Sciatic nerve (tissue), 2 donors: ENCODE measurements at regions not wholly inside any gene's neighbourhood (a gene's known extent, or its start where the extent isn't known, plus 50 kb on each side); places are given as distances from the start of the nearest gene placed in this dataset.
A peak's percentile ranks its signal among the peaks of the same experiment; 100 is the strongest.
"Not testable (repeated sequence)": the region's sequence is repeated elsewhere in the genome, so short reads cannot be mapped to it uniquely, and the experiment has no call there.

ENCODE experiments used
- ATAC-seq: fragments of 200-7000 bp; cut with Tn5 transposase; one replicate; pipeline ENCODE4 v1.9.1; 2020; ENCODE audit warnings: mild to moderate bottlenecking, moderate library complexity
- DNase-seq: peaks from one replicate; pipeline ENCODE4 v3.0.0-alpha.2; 2020; ENCODE audit warnings: low spot score
- intact Hi-C: fragments of 100-400 bp; cut with DNase I; formaldehyde crosslinking; loops from one replicate; pipeline ENCODE4 v1.14.2; 2022
- donor health status: DM: no; HTN: no; CAD: no.
- donor health status: DM: no; HTN: no; CAD: no.

DNA sequence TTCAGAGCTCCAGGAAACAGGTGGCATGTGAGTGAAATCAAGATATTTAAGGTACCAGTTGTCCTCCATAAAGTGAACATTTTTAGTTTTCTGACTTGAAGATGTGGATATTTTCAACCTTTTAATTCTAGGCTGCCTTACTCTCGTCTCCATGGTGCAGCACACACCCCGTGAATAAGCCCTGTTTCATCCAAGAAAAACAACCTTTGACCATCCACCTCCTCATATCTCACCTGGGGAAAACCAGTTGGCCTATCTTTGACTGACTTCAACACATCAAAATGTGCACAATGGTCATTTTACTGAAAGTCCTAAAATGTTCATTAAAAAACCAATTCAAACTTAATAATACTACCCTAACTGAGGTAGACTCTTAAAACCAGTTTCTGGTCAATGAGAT is 73.8 kb upstream of the CD2AP start:
- intact Hi-C loops = no loop called here
- DNase-seq (no peak), ATAC-seq (no peak)

DNA sequence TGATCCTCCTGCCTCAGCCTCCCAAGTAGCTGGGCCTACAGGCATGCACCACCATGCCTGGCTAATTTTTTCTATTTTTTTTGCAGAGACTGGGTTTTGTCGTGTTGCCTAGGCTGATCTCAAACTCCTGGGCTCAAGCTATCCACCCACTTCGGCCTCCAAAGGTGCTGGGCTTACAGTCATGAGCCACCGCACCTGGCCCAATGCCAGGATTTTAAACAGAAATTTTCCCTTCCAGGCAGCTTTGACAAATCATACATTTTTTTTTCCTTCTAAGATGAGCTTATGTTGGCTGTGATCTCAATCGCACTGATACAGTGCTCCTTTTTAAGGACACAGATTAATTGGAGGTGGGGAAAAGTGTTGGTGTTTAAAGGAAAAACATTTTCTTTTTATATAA is 73.2 kb upstream of the CD2AP start:
- intact Hi-C loops = no loop called here
- ATAC-seq (no peak), DNase-seq (no peak)

DNA sequence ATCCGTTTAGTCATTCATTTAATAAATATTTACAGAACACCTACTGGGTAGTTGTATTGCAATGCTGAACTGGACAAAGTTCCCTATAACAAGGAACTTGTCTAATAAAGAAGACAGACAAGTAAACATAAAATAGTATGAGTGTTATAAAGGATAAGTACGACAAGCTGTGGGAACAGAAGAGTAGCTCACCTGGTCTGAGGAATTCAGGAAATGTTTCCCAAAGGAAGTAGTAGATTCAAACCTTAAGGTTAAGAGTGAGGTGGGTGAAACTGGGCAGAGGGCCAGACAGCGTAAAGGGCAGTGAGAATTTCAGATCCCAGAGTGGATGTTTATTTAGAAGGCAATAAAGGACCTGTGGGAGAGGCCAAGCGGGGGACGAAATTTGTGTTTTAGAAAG is 72.3 kb upstream of the CD2AP start:
- intact Hi-C loops = no loop called here
- no peak for ATAC-seq

DNA sequence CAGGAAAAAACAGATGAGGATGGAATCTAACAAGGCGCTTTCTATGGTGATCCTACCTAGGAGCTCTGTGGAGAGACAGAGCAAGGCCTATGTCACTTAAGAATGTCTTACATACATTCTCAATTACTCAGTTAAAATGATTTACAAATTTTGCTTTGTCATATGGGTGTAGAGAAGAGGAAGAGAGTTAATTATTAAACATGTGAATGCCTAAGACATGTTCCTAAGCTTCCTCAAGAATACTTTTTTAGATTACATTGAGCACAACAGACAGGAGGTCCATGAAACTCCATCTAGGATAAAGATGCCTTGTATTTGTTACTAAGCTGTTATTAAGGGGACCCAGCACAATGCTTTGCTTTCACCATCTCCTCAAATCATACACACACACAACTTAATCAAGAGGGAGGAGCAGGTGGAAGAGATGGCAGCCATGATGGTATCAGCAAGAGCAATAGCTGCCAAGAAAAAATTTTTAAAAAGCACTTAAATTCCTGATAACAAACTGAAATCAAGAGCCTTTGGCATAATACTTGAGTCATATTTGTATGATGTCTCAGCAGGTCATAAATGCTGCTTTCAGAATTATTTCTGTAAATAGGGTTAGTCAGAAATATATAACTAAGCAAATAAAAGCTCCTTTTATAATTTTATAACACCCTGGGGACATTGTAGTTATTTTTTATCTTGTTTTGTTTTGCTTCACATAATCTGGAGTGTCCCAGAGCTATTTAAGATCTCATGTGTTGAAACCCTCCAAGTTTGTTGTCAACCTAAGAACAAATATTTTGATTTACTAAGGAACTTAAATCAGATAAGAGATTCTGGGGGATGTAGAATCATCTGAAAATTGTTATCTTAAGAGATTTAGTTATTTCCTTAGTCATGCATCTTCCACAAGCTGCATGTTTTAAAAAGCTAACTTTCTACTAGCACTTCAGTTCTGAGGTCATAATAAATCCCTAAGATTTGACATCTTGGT is 70.0 kb upstream of the CD2AP start:
- no peak for ATAC-seq
- intact Hi-C loops = no loop called here
- DNase-seq = no peak

More for the DNA sequence above, 72.3 kb upstream of the CD2AP start:
- no peak for DNase-seq

DNA sequence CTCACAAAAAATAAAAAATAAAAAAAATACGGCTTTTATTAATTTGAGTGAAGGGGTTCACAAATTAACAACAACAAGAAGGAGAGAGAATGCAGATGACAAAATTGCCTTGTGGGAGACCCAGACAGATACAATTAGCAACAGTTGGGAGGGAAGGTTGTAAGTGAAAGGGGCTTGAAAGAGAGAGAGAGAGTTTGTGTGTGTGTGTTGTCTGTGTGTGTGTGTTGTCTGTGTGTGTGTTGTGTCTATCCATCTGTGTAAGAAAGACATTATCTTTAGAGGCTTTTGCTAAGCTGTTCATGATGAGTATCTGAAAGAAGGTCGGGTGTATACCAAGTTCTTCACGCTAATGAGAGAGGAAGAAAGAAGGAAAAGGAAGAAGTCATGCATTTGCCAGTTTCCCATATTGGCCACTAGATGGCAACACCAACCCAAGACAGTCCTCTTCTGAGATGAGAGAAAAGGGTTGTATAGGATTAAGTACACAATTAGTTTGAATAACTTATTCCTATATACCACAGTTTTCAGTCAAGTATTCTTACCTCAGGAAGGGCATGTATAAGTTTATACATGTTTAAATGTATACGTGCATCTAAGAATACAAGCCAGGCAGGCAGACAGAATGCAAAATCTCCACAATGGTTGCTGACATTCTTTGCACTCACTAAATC is 63.7 kb upstream of the CD2AP start:
- intact Hi-C loops = no loop called here
- DNase-seq (no peak), ATAC-seq (peak; percentile 91)

DNA sequence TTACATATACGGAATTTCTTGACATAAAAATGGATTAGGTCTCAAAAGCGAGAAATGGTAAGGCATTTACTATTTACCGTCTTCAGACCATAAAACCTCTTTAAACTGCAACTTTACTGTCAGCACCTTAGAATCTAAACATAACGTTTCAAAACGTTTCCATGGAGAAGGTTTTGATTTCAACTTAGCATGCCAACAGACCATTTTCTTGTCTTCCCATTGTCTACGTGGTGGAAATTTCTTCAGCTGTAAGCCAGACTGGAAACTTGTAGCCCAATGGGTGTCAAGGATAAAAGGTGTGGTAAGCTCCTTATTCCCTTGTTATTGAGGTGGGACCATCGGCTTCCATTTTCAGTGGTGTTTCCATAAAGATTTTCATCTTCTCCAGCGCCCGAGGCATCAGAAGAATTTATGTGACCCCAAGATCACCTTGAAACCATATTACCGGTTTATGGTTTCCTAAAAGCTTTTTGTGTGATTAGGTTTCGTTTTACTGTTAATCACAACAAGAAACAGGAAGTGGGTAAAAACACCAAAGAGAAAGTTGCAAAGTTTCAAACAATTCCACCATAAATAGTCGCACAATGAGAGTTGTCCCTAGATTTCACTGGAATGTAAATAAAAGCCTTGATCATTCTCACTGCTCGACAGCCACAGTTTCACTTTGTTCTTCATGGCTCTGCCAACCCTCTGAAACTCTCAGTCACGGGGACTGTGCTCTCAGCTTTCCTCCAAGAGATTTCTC is 63.0 kb upstream of the CD2AP start:
- no peak for DNase-seq
- intact Hi-C loops = no loop called here
- ATAC-seq = peak; percentile 63

DNA sequence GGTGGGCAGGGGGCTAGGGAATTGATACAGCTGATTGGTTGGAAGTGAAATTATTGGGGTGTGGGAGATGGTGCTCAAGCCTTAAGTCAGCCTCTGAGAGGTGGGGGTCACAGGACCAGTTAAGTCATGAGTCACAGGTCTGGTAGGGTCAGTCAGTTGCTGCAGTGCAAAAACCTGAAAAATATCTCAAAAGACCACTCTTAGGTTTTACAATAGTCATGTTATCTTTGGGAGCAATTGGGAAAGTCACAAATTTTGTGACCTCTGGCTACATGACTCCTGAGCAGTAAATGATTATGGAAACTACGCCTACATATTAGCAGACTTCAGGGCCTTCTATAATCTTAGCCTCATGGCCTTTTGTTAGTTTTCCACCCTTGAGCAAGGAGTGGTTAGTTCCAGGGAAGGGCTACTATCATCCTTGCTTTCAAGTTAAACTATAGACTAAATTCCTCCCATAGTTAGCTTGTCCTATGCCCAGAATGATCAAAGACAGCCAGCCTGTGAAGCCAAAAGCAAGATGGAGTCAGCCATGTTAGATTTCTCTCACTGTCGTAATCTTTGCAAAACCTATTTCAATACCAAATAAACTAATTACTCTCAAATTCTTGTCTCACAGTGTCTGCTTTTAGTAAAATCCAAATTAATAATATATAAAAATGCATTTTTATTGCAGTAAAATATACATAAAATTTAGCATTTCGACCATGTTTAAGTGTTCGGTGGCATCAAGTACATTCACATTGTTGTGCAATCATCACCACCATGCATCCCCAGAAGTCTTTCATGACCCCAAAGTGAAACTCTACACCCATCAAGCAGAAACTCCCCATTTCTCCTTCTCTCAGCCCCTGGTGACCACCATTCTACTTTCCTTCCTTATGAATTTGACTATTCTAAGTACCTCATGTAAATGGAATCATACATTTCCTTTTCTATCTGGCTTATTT is 60.9 kb upstream of the CD2AP start:
- ATAC-seq (no peak), DNase-seq (no peak)
- intact Hi-C loops = no loop called here

DNA sequence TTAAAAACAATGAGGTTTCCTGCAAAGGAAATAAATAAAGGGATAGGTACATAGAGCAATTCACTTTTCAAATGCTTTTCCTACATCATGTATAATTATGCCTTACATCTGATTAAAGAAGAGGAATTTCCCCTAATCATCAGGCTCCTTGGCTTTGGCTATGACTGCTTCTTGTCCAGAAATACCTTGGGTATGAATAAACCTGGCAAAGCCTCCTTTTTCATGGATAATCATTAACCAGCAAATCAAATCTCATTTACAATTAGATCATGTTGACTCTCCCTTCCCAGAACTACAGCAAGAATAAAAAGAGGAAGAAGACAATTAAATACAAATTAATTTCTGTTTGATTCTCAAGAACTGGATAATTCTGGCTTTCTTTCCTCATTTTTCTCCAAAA is 58.0 kb upstream of the CD2AP start:
- no peak for ATAC-seq
- no peak for DNase-seq
- intact Hi-C loops = no loop called here

DNA sequence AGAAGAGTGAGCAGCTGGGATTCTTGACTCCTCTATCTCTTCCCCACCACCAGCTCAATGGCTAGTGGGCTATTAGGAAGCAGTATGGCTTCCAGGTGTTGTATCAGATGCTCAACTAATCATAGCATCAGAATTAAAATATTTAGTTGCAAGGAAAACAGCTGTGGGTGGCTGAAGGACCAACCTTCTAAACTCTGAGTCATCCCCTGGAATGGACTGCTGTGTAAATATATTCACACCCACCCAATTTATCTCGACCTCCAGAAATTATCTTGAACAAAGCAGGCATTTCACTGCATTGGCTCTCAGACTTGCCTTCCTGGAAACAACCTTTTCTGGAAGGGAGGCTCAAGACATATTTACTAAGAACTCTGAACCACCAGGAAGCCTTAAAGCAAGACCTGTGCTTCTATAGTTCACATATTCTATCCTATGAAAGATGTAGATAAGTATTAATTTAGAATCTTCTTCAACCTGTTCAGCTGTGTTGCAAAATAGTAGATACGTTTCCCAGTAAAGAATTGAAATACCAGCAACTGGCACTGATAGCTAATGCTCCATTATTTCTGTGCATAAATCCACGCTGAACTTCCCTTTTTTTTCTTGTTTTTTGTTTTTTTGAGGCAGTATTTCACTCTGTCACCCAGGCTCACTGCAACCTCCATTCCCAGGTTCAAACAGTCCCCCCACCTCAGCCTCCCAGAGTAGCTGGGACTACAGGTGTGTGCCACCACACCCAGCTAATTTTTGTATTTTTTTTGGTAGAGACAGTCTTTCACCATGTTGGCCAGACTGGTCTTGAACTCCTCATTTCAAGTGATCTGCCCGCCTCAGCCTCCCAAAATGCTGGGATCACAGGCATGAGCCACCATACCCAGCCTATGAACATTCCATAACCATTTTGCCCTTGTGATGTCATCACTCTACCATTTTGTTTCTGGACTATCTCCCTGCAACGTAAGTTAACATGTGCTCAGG is 56.9 kb upstream of the CD2AP start:
- intact Hi-C loops = no loop called here
- DNase-seq (no peak), ATAC-seq (no peak)

DNA sequence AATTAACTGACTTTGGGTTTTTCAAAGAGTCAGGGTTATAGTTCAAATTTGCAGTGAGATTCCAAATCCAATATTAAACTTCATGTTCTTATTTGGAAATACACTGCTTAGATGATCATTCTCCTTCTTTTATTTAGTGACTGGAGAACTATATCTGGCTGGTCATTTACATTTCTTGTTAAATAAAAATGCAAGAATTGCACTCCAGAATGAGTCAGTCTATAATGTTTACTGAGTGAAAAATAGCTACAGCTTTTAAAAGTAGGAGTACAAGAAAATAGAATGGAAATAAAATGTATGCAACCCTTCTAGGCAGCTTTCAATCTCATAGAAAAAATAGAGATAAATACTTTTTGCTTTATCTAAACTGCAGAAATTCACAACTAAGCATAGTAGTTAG is 54.5 kb upstream of the CD2AP start:
- DNase-seq (no peak), ATAC-seq (no peak)
- intact Hi-C loops = no loop called here

DNA sequence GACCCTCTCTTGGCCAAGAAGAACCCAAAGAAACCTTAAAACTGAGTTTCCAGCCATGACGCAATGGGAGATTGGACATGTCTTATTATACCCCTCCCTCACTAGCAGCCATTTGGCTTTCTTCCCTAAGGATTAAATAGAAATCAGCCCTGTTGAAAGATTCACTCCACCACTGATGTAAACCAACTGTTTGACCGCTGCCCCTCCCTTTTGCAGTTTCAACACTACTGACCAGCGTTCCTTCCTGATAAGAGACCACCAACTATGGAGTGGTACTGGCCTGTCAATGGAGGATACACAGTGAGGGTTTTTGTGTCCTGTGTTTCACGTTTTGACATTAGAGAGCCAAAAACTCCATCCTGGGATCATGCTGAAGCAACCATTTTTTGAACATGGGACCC is 53.2 kb upstream of the CD2AP start:
- DNase-seq (no peak), ATAC-seq (no peak)
- intact Hi-C loops = no loop called here

DNA sequence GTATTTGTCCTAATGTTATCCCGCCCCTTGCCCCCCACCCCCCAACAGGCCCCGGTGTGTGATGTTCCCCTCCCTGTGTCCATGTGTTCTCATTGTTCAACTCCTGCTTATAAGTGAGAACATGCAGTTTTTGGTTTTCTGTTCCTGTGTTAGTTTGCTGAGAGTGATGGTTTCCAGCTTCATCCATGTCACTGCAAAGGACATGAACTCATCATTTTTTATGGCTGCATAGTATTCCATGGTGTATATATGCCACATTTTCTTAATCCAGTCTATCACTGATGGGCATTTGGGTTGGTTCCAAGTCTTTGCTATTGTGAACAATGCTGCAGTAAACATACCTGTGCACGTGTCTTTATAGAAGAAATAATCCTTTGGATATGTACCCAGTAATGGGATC is 51.9 kb upstream of the CD2AP start:
- ATAC-seq, DNase-seq, intact Hi-C loops: not testable (repeated sequence)

DNA sequence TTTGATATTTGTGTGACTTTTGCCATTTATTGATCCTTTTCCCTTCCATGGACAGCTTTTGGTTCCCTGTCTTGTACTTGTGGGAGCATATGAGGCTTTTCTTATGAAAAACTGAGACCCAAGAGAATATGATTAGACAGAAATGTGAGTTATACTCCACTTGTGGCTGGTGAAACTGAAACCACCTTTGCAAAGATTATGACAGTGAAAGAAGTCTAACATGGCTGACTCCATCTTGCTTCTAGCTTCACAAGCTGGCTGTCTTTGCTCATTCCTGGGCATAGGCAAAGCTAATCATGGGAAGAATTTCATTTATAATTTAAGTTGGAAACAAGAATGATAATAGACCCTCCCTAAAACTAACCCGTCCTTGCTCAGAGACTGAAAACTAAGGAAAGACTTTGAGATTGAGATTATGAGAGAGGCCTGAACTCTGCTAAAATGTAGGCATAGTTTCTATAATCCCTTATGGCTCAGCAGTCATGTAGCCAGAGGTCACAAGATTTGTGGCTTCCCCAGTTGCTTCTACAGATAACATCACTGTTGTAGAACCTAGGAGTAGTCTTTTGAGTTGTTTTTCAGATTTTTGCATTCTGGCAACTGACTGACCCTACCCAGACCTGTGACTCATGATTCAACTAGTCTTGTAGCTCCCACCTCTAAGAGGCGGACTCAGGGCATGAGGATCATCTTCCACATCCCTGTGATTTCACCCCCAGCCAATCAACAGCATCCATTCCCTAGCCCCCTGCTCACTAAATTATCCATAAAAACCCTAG is 50.9 kb upstream of the CD2AP start:
- no peak for ATAC-seq

DNA sequence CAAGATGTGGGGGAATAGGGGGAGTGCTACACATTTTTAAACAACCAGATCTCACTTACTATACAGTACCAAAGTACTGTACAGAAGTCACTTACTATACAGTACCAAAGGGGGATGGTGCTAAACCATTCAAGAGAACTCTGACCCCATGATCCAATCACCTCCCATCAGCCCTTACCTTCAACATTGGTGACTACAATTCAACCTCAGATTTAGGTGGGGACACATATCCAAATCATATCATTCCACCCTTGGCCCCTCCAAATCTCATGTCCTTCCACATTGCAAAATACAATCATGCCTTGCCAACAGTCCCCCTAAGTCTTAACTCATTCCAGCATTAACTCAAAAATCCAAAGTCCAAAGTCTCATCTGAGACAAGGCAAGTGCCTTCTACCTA is 49.9 kb upstream of the CD2AP start:
- no peak for ATAC-seq
- intact Hi-C loops = no loop called here

More for the DNA sequence above, 50.9 kb upstream of the CD2AP start:
- intact Hi-C loops = no loop called here
- DNase-seq = no peak

More for the DNA sequence above, 49.9 kb upstream of the CD2AP start:
- DNase-seq = no peak
